BLaER1 (cell line): ENCODE measurements at regions not wholly inside any gene's neighbourhood (a gene's known extent, or its start where the extent isn't known, plus 50 kb on each side); places are given as distances from the start of the nearest gene placed in this dataset.

Source experiments
- H3K27ac ChIP-seq: shearing (Covaris generic); formaldehyde crosslinking; 2 replicates; pipeline ENCODE4 v1.8.1; 2022
- H3K27me3 ChIP-seq: shearing (Covaris generic); formaldehyde crosslinking; 2 replicates; pipeline ENCODE4 v1.8.1; 2022
- H3K36me3 ChIP-seq: shearing (Covaris generic); formaldehyde crosslinking; 2 replicates; pipeline ENCODE4 v1.8.1; 2022
- H3K4me1 ChIP-seq: shearing (Covaris generic); formaldehyde crosslinking; 2 replicates; pipeline ENCODE4 v1.8.1; 2022
- H3K4me2 ChIP-seq: shearing (Covaris generic); formaldehyde crosslinking; 2 replicates; pipeline ENCODE4 v1.8.1; 2022
- H3K4me3 ChIP-seq: shearing (Covaris generic); formaldehyde crosslinking; 2 replicates; pipeline ENCODE4 v1.8.1; 2022
- H3K9ac ChIP-seq: shearing (Covaris generic); formaldehyde crosslinking; 2 replicates; pipeline ENCODE4 v1.8.1; 2022
- H3K9me3 ChIP-seq: shearing (Covaris generic); formaldehyde crosslinking; 2 replicates; pipeline ENCODE4 v1.8.1; 2022
- H4K20me1 ChIP-seq: shearing (Covaris generic); formaldehyde crosslinking; 2 replicates; pipeline ENCODE4 v1.8.1; 2022
- Cebpa-rat ChIP-seq: shearing (Covaris generic); IDR thresholded peaks from 2 replicates; pipeline ENCODE4 v1.8.1; 2022

DNA sequence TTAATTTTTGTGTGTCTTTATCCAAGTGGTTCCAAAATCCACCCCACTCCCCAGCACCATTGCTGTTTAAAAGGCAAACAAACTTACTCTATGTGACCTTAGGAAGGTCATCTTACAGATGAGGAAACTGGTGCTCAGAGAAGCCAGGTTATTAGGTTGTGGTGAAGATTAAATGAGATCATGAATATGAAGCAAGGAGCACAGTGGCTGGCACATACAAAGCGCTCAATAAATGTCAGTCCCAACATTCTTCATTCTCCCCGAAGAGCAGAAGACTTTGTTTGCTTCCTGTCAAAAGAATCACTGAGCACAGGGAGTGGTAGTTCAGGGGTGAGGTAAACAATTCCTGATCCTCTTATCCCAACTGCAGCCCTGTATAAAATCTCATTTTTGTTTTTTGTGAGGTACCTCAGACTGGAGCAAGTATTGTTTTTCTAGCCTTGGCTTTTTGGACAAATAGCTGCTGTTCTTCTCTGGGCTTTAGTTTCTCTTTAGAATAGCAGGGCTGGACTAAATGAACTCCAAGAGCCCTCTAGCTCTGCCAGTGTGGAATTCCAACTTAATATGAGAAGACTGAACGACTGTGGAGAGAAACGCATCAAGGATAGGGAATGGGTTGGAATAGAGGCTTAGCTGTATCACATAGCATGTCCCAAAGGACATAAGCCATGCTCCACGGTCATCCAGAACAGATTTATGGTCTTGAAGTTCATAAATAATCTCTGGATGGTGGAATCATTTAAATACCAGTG is 455.3 kb upstream of the USP24 start:
- no peak overlapping the region for H3K27ac ChIP-seq
- H3K9ac ChIP-seq = no peak overlapping the region
- no peaks in the 10 kb centered on the region for H3K9me3 ChIP-seq
- no peak overlapping the region for H3K4me3 ChIP-seq
- no peaks in the 10 kb centered on the region for H3K4me1 ChIP-seq
- no peaks in the 10 kb centered on the region for H3K36me3 ChIP-seq
- H3K27me3 ChIP-seq = no peaks in the 10 kb centered on the region
- TF ChIP-seq Cebpa-rat = no peak
- no peak overlapping the region for H3K4me2 ChIP-seq
- H4K20me1 ChIP-seq = no peaks in the 10 kb centered on the region

DNA sequence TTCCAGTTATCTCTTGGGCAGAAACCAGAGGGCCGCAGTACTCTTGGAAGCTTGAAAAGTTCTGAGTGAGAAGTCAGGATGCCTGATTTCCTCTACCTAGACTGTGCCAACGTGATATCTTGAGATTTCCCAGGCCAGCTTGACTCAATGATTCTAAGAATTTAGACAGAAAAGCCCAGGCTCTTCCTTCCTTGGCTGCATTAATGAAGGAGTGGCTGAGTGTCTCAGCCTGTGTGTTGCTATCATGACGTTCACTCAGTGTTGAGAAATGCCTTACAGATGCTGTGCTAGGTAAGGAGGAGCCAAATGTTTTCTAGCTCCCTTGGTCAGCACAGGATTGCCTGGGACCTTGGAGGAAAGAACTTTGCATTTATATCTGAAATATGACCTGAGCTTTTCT is 454.1 kb upstream of the USP24 start:
- Histone ChIP-seq H3K4me3 (no peak overlapping the region), H3K27ac (no peak overlapping the region), H4K20me1 (no peaks in the 10 kb centered on the region), H3K4me1 (no peaks in the 10 kb centered on the region), H3K9ac (no peak overlapping the region), H3K27me3 (no peaks in the 10 kb centered on the region), H3K36me3 (no peaks in the 10 kb centered on the region), H3K9me3 (no peaks in the 10 kb centered on the region), H3K4me2 (no peak overlapping the region)
- TF ChIP-seq Cebpa-rat = no peak

DNA sequence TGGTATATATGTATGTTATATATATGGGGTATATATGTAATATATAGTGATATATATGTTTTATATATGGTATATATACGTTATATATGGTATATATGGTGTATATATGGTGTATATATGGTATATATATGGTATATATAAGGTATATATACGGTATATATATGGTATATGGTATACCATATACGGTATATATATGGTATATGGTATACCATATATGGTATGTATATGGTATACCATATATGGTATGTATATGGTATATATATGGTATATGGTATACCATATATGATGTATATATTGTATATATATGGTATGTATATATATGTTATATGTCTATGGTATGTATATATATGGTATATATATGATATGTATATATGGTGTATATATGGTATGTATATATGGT is 447.7 kb upstream of the USP24 start:
- H3K4me2 ChIP-seq = no peak overlapping the region

DNA sequence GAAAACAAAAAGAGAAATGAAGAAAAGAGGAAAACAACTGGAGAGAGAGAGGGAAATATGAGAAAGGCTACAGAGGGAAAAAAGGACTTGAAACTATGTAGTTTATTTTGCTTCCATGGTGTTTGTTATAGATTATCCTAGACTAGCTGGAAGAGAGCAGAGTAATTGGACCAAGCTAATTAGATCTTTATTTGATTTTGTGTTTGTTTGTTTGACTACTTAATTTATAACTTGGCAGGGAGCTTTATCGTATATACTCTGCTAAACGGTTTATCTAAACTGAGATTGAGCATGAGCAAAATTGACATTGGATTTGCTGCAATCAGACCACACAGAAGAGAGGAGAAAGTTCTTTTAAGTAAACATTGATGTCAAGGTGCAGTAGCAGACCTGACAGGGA is 443.8 kb upstream of the USP24 start:
- H3K36me3 ChIP-seq = no peaks in the 10 kb centered on the region
- TF ChIP-seq Cebpa-rat = no peak
- H3K27ac ChIP-seq = no peak overlapping the region
- no peak overlapping the region for H3K4me2 ChIP-seq
- H3K4me3 ChIP-seq = no peak overlapping the region
- H3K27me3 ChIP-seq = no peaks in the 10 kb centered on the region
- 0 out of 2 replicates have a peak, but pooled peaks cover 3% of the 10 kb centered on the region for H3K9me3 ChIP-seq
- no peaks in the 10 kb centered on the region for H4K20me1 ChIP-seq
- H3K9ac ChIP-seq = no peak overlapping the region
- no peaks in the 10 kb centered on the region for H3K4me1 ChIP-seq

More for the DNA sequence above, 447.7 kb upstream of the USP24 start:
- Histone ChIP-seq H4K20me1 (no peaks in the 10 kb centered on the region), H3K4me3 (no peak overlapping the region), H3K4me1 (no peaks in the 10 kb centered on the region), H3K9me3 (0 out of 2 replicates have a peak, but pooled peaks cover 3% of the 10 kb centered on the region), H3K27ac (no peak overlapping the region), H3K36me3 (no peaks in the 10 kb centered on the region), H3K27me3 (no peaks in the 10 kb centered on the region), H3K9ac (no peak overlapping the region)
- no peak for TF ChIP-seq Cebpa-rat

DNA sequence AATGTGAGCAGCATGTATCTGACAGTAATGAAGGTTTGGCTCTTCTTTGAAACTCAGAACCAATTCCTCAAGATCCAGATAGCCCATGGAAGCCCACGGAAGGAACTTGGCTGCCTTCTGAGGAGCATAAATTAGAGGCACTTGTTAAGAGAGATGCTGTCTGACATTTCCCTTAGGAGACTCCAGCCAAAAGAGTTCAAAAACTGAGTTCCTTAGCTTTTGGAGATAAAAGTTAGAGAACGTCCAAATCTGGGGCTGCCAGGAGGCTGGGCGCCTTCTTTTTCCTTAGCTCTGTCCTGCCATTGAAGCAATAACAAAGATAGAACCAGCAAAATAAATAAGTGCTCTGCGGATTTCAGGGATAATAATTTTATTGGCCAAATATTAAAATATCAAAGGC is 439.6 kb upstream of the USP24 start:
- Histone ChIP-seq H3K9ac (no peak overlapping the region), H3K36me3 (no peaks in the 10 kb centered on the region), H3K27ac (no peak overlapping the region), H3K4me2 (no peak overlapping the region), H3K27me3 (no peaks in the 10 kb centered on the region), H3K9me3 (no peaks in the 10 kb centered on the region), H3K4me3 (no peak overlapping the region), H4K20me1 (no peaks in the 10 kb centered on the region), H3K4me1 (no peaks in the 10 kb centered on the region)
- no peak for TF ChIP-seq Cebpa-rat

DNA sequence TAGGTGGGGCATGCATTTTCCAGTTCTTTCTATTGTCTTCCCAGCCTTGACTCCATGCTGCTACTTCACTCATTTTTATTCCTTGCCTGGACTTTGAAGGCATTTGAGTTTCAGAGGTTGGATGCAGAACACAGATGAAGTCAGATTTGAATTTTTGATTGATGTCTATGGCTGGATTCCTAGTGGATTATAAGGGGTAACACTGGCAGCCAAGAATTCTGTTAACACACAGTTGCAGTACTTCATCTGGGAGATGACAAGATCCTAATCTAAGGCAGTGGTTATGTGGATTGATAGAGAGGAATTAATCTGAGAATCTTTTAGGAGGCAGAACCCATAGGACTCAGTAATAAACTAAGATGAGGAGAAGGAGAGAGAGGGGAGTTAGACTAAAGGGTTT is 439.0 kb upstream of the USP24 start:
- Histone ChIP-seq H3K27ac (no peak overlapping the region), H3K4me3 (no peak overlapping the region), H3K27me3 (no peaks in the 10 kb centered on the region), H3K36me3 (no peaks in the 10 kb centered on the region), H3K4me1 (no peaks in the 10 kb centered on the region), H3K9ac (no peak overlapping the region), H3K9me3 (no peaks in the 10 kb centered on the region), H3K4me2 (no peak overlapping the region), H4K20me1 (no peaks in the 10 kb centered on the region)
- no peak for TF ChIP-seq Cebpa-rat

DNA sequence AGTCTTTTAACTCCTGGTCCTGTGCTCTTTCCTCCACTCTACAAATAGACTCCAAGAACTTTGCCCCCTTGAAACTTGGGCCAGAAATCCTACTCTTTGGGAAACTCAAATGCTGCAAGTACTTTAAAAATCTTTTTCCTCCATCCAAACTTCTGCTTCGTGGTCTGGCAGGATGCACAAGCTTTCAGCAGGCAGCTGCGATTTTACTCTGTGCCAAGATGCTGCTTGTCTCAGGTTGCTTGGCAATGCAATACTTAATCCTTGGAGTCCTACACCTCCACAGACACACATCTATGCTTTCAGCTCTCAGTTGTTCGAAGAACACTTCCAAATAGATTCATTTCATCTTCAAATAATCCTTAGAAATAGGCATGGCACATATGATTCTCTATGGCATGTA is 435.3 kb upstream of the USP24 start:
- no peak overlapping the region for H3K4me3 ChIP-seq
- no peak overlapping the region for H3K27ac ChIP-seq
- H3K27me3 ChIP-seq = no peaks in the 10 kb centered on the region
- no peaks in the 10 kb centered on the region for H3K9me3 ChIP-seq
- no peaks in the 10 kb centered on the region for H4K20me1 ChIP-seq
- no peak for TF ChIP-seq Cebpa-rat
- no peaks in the 10 kb centered on the region for H3K36me3 ChIP-seq
- H3K9ac ChIP-seq = no peak overlapping the region
- H3K4me1 ChIP-seq = no peaks in the 10 kb centered on the region
- no peak overlapping the region for H3K4me2 ChIP-seq

DNA sequence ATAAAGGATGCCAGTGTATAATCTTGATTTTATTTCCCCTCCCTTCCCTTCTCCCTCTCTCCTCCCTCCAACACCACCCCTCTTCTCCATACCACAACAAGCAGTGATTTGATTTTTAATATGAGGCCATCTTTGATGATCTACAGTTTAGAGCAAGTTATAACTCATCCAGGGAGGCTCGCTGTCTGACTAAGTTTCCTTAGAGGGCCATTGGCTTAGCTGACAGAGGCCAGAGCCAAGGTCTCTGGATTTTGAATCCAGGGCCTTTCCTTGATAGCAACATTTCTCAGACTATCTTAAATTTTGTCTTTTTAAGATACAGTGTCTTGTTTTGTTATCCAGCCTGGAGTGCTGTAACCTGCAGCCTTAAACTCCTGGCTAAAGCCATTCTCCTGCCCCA is 431.0 kb upstream of the USP24 start:
- Histone ChIP-seq H3K27ac (no peak overlapping the region), H3K9ac (no peak overlapping the region), H3K36me3 (no peaks in the 10 kb centered on the region), H4K20me1 (no peaks in the 10 kb centered on the region), H3K4me1 (peaks cover 6% of the 10 kb centered on the region), H3K4me3 (no peak overlapping the region), H3K4me2 (no peak overlapping the region), H3K9me3 (no peaks in the 10 kb centered on the region), H3K27me3 (no peaks in the 10 kb centered on the region)
- TF ChIP-seq Cebpa-rat = no peak

DNA sequence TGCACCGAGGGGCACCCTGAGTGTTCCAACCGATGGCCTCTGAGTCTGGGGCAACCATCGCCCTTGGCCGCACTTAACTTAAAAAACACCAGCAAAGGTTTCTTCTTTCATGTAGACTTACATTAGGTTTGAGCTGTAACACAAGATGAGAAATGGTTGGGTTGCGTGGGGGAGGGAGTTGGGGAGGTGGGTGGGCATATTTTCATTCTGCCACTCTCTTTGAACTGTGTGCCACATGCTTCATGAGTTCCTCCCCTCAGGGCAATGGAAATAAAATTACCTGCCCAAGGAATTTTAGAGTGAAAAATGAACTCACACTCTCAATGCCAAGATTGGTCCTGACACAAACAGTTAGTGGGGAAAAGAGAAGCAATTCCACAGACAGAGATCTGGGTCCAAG is 430.1 kb upstream of the USP24 start:
- Histone ChIP-seq H3K4me2 (no peak overlapping the region), H3K4me1 (peaks cover 13% of the 10 kb centered on the region)

DNA sequence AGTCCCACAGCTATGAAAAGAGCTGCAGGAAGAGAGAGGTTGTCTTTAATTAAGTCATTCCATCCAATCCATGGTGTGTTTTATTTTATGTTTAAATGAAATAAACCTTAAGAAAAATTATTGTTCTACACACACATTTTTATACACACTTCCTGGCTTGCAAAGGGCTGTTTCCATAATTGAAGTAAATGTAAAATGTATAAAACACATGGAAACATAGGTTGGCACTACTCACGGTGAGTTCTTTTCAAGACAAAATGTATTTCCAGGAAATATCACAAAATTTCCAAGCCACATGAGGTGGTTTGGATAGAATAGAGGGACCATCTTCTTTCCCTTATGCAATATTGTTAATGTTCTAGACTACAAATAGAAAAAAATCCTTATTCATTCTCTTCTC is 426.8 kb upstream of the USP24 start:
- H3K4me2 ChIP-seq = no peak overlapping the region
- no peak overlapping the region for H3K27ac ChIP-seq
- no peak overlapping the region for H3K4me3 ChIP-seq
- H3K9me3 ChIP-seq = no peaks in the 10 kb centered on the region
- no peak overlapping the region for H3K9ac ChIP-seq
- no peaks in the 10 kb centered on the region for H3K27me3 ChIP-seq
- no peaks in the 10 kb centered on the region for H4K20me1 ChIP-seq
- H3K36me3 ChIP-seq = no peaks in the 10 kb centered on the region
- no peak for TF ChIP-seq Cebpa-rat
- peaks cover 13% of the 10 kb centered on the region for H3K4me1 ChIP-seq

More for the DNA sequence above, 430.1 kb upstream of the USP24 start:
- H3K27ac ChIP-seq = no peak overlapping the region
- H3K9ac ChIP-seq = no peak overlapping the region
- TF ChIP-seq Cebpa-rat = no peak
- no peaks in the 10 kb centered on the region for H3K9me3 ChIP-seq
- no peaks in the 10 kb centered on the region for H4K20me1 ChIP-seq
- no peak overlapping the region for H3K4me3 ChIP-seq
- no peaks in the 10 kb centered on the region for H3K36me3 ChIP-seq
- no peaks in the 10 kb centered on the region for H3K27me3 ChIP-seq
